RWPE2 (cell line): ENCODE measurements at regions not wholly inside any gene's neighbourhood (a gene's known extent, or its start where the extent isn't known, plus 50 kb on each side); places are given as distances from the start of the nearest gene placed in this dataset.

Experiments
- ATAC-seq: fragments of 200-7000 bp; cut with Tn5 transposase; 3 replicates; pipeline ENCODE4 v1.9.1; 2021; ENCODE audit warnings: low read depth
- DNase-seq: peaks from one replicate; pipeline ENCODE4 v3.0.0-alpha.2; 2020; ENCODE audit warnings: low spot score
- H3K27ac ChIP-seq: fragments of 450-650 bp; 2 replicates; pipeline ENCODE4 v1.5.1; 2017; ENCODE audit warnings: mild to moderate bottlenecking; ENCODE audit not compliant: poor library complexity, severe bottlenecking
- H3K27me3 ChIP-seq: fragments of 250-450 bp; sonication (Bioruptor Pico); 2 replicates; pipeline ENCODE4 v1.5.1; 2021; ENCODE audit warnings: mild to moderate bottlenecking, moderate library complexity; ENCODE audit not compliant: insufficient read depth, poor library complexity, severe bottlenecking
- H3K36me3 ChIP-seq: fragments of 250-450 bp; sonication (Bioruptor Pico); 2 replicates; pipeline ENCODE4 v1.5.1; 2020; ENCODE audit warnings: low read depth, mild to moderate bottlenecking, moderate library complexity
- H3K4me1 ChIP-seq: fragments of 250-450 bp; sonication (Bioruptor Pico); 2 replicates; pipeline ENCODE4 v1.5.1; 2021; ENCODE audit warnings: mild to moderate bottlenecking, moderate library complexity; ENCODE audit not compliant: insufficient read depth, poor library complexity, severe bottlenecking
- H3K4me3 ChIP-seq: fragments of 250-450 bp; sonication (Bioruptor Pico); 2 replicates; pipeline ENCODE4 v1.5.1; 2021; ENCODE audit warnings: mild to moderate bottlenecking, moderate library complexity; ENCODE audit not compliant: severe bottlenecking
- H3K9me3 ChIP-seq: fragments of 250-450 bp; sonication (Bioruptor Pico); 2 replicates; pipeline ENCODE4 v1.5.1; 2021; ENCODE audit warnings: mild to moderate bottlenecking, moderate library complexity; ENCODE audit not compliant: severe bottlenecking
- TF ChIP-seq, protein P1 (sequence below): fragments of 450-650 bp; IDR thresholded peaks from one replicate; pipeline ENCODE4 v1.5.1; 2017; ENCODE audit warnings: mild to moderate bottlenecking, moderate library complexity; ENCODE audit not compliant: poor library complexity, severe bottlenecking

DNA sequence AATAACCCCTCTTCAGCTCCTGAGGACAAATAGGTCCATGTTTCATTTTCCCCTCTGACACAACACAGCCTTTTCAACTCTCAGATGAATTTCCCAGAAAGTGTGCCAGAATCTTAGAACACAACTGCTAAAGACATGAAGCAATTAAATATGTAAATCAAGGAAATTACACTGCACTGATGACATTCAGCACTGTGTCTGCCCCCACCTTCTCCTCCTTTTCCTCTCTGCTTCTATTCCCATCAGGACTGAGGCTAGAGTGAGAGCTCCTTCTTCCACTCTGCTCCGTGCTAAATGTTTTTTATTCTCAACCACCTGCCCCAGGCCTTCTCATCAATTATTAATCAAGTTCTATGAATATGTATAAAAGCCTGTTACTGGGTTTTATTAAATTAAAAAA is 596.1 kb downstream of the TUSC7 start:
- TF ChIP-seq, protein P1, sequence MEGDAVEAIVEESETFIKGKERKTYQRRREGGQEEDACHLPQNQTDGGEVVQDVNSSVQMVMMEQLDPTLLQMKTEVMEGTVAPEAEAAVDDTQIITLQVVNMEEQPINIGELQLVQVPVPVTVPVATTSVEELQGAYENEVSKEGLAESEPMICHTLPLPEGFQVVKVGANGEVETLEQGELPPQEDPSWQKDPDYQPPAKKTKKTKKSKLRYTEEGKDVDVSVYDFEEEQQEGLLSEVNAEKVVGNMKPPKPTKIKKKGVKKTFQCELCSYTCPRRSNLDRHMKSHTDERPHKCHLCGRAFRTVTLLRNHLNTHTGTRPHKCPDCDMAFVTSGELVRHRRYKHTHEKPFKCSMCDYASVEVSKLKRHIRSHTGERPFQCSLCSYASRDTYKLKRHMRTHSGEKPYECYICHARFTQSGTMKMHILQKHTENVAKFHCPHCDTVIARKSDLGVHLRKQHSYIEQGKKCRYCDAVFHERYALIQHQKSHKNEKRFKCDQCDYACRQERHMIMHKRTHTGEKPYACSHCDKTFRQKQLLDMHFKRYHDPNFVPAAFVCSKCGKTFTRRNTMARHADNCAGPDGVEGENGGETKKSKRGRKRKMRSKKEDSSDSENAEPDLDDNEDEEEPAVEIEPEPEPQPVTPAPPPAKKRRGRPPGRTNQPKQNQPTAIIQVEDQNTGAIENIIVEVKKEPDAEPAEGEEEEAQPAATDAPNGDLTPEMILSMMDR, result no peak

DNA sequence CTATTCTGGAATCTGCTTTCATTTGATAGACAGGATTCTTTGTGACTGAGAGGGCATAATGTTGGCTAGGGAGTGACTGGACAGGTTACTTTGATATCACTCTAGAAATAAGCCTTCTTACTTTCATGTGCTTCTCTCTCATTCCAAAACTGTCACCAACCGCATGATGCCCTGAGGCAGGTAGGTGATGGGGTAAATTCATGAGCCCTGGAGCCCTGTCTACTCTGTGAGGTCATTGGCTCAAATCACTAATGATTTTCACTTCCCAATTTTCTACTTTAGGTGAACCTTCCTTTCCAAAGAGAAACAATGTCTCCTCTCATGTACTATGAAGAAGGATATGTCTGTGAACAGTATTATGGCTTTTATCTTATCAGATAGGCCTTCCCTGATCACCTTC is 596.7 kb downstream of the TUSC7 start:
- Histone ChIP-seq H3K9me3 (no peaks in the 10 kb centered on the region), H3K4me3 (no peak overlapping the region), H3K4me1 (no peaks in the 10 kb centered on the region), H3K36me3 (no peaks in the 10 kb centered on the region), H3K27ac (no peak overlapping the region), H3K27me3 (no peaks in the 10 kb centered on the region)
- ATAC-seq (no peak), DNase-seq (no peak)
- TF ChIP-seq, protein P1, result no peak

More for the DNA sequence above, 596.1 kb downstream of the TUSC7 start:
- Histone ChIP-seq H3K27ac (no peak overlapping the region), H3K4me1 (no peaks in the 10 kb centered on the region), H3K4me3 (no peak overlapping the region), H3K9me3 (no peaks in the 10 kb centered on the region), H3K27me3 (no peaks in the 10 kb centered on the region), H3K36me3 (no peaks in the 10 kb centered on the region)
- DNase-seq, result no peak
- no peak for ATAC-seq

DNA sequence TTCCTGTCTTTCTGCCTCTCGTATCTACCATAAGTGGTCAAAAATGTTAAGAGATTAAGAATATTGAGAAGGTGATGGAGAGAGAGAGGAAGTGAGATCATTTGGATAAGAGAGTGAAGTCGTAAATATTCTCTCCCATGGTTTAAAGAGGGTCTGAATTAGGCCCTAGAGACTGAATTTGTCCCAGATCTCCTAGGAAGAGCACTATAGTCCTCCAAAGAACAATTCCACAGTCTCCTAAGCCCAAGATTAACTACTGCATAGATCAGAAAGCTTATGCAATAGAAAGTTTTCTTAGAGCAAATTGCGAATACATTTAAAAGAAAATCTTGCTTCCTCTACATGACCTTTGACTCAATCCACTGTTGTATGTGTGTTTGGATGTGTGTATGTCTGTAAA is 598.8 kb downstream of the TUSC7 start:
- Histone ChIP-seq H3K36me3 (no peaks in the 10 kb centered on the region), H3K27me3 (no peaks in the 10 kb centered on the region), H3K27ac (no peak overlapping the region), H3K4me1 (no peaks in the 10 kb centered on the region), H3K9me3 (no peaks in the 10 kb centered on the region), H3K4me3 (no peak overlapping the region)
- DNase-seq, result no peak
- no peak for ATAC-seq
- TF ChIP-seq, protein P1, result no peak

DNA sequence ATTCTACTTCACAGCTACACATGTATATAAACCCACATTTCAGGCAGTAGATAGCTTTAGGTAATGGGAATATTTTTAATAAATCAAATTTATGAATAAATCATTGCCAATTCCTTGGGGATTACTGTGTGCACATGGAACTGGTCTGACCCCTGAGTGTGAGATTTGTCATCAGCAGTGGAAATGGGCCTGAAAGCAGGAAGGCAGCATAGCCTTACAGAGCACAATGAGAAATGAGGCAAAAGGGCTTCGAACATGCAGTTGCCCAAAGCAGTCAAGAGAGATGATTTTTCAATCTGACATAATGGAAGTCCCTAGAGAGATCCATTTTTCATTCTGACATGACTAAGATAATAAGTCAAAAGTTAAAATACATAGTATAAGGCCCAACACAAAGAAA is 599.2 kb downstream of the TUSC7 start:
- Histone ChIP-seq H3K27ac (no peak overlapping the region), H3K4me1 (no peaks in the 10 kb centered on the region), H3K4me3 (no peak overlapping the region), H3K27me3 (no peaks in the 10 kb centered on the region), H3K36me3 (no peaks in the 10 kb centered on the region), H3K9me3 (no peaks in the 10 kb centered on the region)
- DNase-seq (no peak), ATAC-seq (no peak)
- TF ChIP-seq, protein P1, result no peak

DNA sequence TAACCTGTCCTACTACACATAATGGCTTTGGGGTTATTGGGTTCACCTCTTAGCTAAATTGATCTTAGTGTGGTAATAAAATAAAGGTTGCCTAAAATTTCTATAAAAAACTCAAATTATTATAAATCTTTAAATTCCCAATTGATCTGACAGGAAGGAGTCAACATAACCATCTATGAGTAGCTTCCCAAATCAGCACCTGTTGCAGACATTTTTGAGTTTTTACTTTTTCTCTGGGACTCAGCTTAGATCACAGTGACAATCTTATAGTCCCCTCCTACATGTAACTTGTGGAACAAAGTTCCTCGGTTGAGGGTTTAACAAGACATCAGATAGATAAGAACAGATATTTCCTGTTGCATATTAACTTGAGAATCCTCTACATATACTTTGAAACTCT is 601.0 kb downstream of the TUSC7 start:
- no peak for ATAC-seq
- no peak overlapping the region for H3K27ac ChIP-seq
- H3K36me3 ChIP-seq, result no peaks in the 10 kb centered on the region
- no peaks in the 10 kb centered on the region for H3K27me3 ChIP-seq
- no peaks in the 10 kb centered on the region for H3K4me1 ChIP-seq
- no peak for DNase-seq
- no peak overlapping the region for H3K4me3 ChIP-seq
- H3K9me3 ChIP-seq, result no peaks in the 10 kb centered on the region
- TF ChIP-seq, protein P1, result no peak
